ENCODE measurements at regions not wholly inside any gene's neighbourhood (a gene's known extent, or its start where the extent isn't known, plus 50 kb on each side); places are given as distances from the start of the nearest gene placed in this dataset.
"Not testable (repeated sequence)": the region's sequence is repeated elsewhere in the genome, so short reads cannot be mapped to it uniquely, and the experiment has no call there.

DNA sequence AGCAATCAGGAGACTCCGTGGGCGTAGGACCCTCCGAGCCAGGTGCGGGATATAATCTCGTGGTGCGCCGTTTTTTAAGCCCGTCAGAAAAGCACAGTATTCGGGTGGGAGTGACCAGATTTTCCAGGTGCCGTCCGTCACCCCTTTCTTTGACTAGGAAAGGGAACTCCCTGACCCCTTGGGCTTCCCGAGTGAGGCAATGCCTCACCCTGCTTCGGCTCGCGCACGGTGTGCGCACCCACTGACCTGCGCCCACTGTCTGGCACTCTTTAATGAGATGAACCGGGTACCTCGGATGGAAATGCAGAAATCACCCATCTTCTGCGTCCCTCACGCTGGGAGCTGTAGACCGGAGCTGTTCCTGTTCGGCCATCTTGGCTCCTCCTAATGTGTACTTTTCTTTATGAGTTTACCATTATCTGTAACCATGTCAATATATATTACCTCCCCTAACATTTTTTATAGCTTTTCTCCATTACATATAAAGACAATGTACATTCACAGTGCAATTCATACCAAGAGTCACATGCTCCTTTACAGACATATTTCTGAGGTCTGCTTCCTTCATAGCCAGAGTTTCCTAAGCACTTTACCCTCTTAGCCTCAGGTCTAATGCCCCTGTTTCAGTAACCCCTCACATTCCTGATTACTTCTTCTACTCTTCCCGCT, 71.4 kb upstream of the TLE4 start:
- TF ChIP-seq, protein P1, sequence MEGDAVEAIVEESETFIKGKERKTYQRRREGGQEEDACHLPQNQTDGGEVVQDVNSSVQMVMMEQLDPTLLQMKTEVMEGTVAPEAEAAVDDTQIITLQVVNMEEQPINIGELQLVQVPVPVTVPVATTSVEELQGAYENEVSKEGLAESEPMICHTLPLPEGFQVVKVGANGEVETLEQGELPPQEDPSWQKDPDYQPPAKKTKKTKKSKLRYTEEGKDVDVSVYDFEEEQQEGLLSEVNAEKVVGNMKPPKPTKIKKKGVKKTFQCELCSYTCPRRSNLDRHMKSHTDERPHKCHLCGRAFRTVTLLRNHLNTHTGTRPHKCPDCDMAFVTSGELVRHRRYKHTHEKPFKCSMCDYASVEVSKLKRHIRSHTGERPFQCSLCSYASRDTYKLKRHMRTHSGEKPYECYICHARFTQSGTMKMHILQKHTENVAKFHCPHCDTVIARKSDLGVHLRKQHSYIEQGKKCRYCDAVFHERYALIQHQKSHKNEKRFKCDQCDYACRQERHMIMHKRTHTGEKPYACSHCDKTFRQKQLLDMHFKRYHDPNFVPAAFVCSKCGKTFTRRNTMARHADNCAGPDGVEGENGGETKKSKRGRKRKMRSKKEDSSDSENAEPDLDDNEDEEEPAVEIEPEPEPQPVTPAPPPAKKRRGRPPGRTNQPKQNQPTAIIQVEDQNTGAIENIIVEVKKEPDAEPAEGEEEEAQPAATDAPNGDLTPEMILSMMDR (IDR thresholded peaks at IDR 0.05) = not testable (repeated sequence)
- not testable (repeated sequence) for TF ChIP-seq POLR2A (IDR thresholded peaks at IDR 0.05)

All from uterus (tissue), 2 donors.